Esophagus mucosa (tissue), 1 donor: ENCODE measurements at regions not wholly inside any gene's neighbourhood (a gene's known extent, or its start where the extent isn't known, plus 50 kb on each side); places are given as distances from the start of the nearest gene placed in this dataset.

Experiments used
- ATAC-seq: fragments of 200-7000 bp; cut with Tn5 transposase; one replicate; pipeline ENCODE4 v1.9.1; 2020
- donor health status: DM: yes; HTN: yes; CAD: no.

- ATAC-seq, result no peak
These were observed 541.2 kb downstream of the SNAPC1 start for GRCh38 chr14:62303437-62303836.

GRCh38 chr14:62304257-62304656, 542.0 kb downstream of the SNAPC1 start:
- ATAC-seq, result no peak

DNA sequence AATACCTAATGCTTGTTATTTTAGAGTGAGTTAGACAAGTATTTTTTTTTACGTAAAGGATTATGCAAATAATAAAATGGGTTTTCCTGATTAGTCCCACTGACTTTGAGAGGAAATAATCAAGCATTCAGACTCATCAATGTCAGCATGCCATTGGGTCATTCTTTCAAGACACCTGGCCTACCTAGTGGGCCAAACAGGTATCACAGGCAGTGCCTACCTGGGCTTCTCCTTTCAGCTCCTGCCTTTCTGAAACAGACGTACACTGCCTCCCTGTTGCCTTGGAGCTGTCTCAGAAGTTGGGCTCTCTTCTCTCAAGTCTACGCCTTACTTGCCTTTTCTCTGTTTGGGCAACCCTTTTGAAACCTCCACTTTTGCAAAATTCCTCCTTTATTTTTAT, 545.6 kb downstream of the SNAPC1 start:
- no peak for ATAC-seq

GRCh38 chr14:62308316-62308715, 546.1 kb downstream of the SNAPC1 start:
- ATAC-seq, result no peak

- no peak for ATAC-seq
These were observed 546.7 kb downstream of the SNAPC1 start for GRCh38 chr14:62308891-62309290.

GRCh38 chr14:62313212-62313611, 551.0 kb downstream of the SNAPC1 start:
- ATAC-seq, result peak; percentile 75

DNA sequence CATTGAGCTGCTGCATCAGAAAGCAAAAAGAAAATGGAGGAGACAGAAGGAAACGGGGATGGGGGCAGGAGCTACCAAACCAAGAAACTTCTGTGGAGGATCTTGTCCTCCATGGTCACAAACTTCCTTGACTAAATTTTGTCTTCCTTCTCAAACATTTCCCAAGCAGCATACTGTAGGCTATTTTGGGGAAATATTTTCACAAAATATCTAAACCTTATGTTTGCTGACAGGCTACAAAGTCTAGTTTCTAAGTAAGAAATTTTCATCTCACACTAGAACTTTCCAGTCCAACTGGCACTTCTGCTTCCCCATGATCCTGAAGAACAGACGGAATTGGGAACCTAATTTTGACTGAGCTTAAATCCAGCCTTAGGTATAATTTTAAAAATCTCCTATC, 552.0 kb downstream of the SNAPC1 start:
- no peak for ATAC-seq

- no peak for ATAC-seq
These were observed 552.7 kb downstream of the SNAPC1 start for GRCh38 chr14:62314871-62315270.

DNA sequence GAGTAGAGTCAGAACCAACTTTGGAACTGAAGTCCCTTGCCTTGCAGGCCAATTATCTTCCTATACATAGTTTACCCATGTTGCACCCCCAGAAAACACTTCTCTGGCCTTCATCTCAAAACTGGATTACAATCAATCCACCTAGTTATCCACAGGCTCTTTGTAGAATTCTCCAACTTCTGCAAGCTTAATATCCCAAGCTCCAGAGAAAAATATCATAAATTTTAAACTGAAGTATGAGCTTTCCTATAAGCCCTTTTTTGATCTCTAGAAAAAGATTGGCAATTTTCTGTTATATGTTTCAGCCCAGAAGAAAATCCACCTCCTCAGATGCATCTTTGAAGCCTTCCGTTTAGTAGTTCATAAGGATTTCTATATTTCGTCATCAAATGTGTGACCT, 553.4 kb downstream of the SNAPC1 start:
- no peak for ATAC-seq

GRCh38 chr14:62322216-62322615, 560.0 kb downstream of the SNAPC1 start:
- ATAC-seq, result no peak

GRCh38 chr14:62329427-62329826, 567.2 kb downstream of the SNAPC1 start:
- no peak for ATAC-seq

DNA sequence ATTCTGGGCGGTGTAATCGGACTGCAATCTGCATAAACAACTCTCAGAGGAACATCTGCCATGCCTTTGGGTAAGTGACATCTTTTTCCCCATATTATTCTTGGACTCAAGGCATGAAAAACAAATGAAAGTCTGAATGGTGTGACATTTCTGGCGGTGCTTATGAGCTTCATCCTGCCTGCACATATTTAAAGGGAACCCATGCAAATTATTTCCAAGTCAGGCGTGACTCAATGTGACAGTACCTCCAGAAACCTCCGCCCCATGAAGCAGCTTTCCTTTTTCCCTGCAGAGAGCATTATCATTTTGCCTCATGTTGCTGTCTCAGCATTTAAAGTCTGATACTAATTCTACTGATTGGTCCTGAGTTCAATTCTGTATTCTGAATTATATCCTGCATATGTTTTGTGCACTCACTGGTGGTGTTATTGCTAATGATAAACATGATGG, 585.4 kb downstream of the SNAPC1 start:
- ATAC-seq, result no peak

- no peak for ATAC-seq
These were observed 595.1 kb downstream of the SNAPC1 start for GRCh38 chr14:62357362-62357761.

DNA sequence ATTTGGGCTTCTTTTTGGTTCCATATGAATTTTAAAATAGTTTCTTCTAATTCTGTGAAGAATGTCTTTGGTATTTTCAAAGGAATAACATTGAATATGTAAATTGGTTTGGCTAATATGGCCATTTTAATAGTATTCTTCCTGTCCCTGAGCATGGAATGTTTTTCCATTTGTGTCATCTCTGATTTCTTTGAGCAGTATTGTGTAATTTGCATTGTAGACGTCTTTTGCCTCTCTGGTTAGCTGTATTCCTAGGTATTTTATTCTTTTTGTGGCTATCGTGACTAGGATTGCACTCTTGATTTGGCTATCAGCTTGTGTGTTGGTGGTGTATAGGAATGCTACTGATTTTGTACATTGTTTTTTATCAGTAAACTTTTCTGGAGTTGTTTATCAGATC, 601.9 kb downstream of the SNAPC1 start:
- ATAC-seq, result no peak

- peak; percentile 33 for ATAC-seq
These were observed 602.6 kb downstream of the SNAPC1 start for GRCh38 chr14:62364800-62365280.

DNA sequence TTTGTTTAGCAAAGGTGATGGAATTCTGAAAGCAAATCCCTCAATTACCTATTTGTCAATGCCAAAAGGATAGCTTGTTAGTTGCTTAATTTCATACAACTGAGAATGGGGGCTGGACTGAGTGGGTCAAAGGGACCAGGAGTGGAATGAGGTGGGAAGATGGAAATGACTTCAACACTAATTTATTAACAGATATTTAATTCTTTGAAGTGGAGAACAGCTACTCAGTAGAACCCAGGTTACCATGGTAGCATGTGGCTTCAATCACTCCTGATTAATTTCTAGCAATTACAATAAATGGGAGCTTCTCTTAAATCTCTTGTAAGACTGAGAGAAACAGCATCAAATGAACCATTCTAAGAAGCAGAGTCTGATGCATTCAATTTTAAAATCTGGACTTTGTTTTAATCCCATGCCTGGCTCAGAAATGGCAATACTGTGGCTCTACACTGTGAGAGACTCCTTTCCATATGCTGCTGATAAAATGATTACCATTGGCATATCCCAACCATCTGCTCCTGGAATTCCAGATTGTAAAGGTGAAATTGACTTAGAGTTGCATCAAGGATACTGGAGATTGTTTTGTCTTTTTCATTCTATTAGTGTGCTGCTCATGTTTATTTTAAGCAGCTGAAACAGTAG, 607.8 kb downstream of the SNAPC1 start:
- no peak for ATAC-seq

DNA sequence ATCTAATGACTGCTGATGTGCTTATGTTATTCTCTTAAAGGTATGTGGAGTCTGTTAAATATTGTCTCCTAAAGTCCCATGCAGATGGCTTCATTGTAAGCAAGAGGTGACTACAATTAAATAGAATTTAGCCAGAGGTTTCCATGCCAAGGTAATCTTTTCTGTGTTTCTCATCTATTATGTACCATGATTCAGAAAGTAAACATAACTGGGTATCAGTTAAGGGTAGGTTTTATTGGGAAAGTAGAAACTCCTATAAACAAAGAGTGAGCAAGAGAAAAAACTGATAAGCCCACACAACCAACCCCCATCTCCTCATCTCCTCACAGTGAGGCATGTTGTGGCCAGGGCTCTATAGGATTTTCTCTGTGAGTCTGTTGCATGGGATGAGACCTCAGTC, 611.7 kb downstream of the SNAPC1 start:
- no peak for ATAC-seq

GRCh38 chr14:62378057-62378456, 615.8 kb downstream of the SNAPC1 start:
- no peak for ATAC-seq

DNA sequence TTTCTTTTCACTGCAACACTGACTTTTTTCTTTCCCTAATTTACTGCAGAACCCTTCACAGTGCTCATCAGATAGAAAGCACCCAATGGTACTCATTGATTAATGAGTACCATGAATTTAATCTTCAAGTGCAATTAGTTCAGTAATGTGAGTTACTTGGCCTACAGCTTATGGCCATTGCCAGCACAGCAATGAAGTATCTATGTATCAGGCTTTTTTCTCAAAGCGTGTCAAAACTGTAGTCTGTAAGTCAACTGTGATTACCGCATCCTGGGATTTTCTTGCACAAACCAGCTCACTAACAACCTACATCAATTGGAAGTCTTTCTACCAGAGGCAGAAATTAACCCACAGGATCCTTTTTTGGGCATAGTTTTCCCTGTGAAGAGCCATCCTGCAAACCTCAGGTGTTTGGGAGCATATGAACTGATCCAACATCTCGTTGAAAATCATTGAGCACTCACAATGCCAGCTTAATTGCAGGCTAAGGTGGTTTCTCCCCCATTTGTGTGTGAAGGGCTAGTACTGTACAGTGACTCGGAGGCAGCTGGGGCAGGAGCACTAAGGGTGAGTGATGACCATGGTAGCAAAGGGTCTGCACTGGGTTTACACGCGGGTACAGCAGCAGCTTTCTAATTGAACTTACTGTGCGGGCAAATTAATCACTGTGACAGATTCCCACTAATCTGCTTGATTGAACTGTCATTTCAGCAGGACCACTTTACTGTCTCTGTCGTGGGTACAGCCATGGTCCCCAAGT, 619.3 kb downstream of the SNAPC1 start:
- ATAC-seq, result no peak

DNA sequence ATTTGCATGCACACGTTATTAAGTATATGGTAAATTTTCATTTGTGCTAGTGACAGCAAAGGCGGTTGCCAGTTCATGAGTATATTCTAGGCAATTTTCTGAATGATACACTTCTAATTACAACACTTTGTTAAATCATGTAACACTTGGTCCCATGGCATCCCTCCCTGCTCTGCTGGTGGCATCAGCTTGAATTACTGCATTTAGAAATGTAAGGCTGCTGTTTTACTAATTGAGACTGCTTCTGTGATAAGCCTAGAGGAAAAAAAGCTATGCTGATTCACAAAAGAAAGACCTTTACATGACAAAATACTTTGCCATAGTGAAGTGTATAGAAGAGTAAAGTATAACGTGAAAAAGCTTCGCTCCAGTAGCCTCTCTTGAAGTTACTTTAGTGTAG, 636.1 kb downstream of the KCNH5 start:
- no peak for ATAC-seq

DNA sequence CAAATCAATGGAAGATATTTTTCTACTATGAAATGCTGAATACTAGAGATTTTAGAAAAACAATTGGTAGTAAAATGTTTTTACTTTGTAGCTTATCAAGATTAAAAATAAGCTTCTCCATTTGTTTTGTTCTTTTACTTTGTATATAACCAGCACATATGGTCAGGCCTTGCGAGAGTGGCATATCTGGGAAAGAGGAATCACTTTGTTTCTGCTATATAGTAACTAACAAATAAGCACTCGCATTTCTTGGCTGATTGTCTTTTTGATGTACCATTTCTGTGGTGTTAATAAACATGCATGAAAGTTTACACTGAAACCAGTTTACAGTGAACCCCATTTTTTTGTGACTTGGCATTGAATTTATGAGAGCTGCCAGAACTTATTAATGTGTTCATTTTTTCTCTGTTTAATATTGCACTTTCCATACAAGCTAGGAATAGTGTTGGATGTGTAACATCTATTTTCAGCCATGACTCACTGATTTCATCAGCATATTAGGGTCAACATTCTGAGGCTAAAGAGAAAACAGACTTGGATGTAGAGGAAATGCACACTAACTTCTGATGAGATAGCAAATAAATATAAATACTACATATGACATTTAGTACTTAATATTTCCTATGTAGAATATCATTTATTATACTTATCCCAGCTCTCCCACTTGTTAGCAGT, 635.5 kb downstream of the KCNH5 start:
- ATAC-seq, result no peak

DNA sequence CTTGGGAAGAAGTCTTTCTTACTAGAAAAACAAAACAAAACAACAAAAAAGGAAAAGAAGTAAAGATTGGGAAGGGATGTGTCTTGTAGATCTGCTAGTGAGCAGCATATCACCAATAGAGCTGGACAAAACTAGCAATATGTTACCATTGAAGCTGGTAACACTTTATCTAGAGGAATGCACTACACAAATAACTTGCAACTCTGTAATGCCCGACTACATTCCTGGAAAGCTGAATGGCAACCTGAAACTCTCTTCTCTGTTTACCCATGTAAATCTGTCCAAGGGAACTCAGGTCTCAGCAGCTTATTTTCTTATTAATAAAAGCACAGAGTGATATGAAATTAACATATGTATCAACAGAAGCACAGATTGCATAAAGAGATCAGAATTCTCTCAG, 624.4 kb downstream of the KCNH5 start:
- no peak for ATAC-seq

- peak; percentile 91 for ATAC-seq
These were observed 616.6 kb downstream of the KCNH5 start for GRCh38 chr14:62428429-62429203.
